ENCODE measurements at regions not wholly inside any gene's neighbourhood (a gene's known extent, or its start where the extent isn't known, plus 50 kb on each side); places are given as distances from the start of the nearest gene placed in this dataset.
"Not testable (repeated sequence)": the region's sequence is repeated elsewhere in the genome, so short reads cannot be mapped to it uniquely, and the experiment has no call there.

GRCh38 chr16:60703096-60703495, 1333.1 kb downstream of the CDH8 start:
- no peak for DNase-seq (ENCODE audit: low read depth)

- DNase-seq (ENCODE audit: low read depth): no peak
Observed at GRCh38 chr16:60686824-60687223, 1349.4 kb downstream of the CDH8 start.

GRCh38 chr16:60684002-60684401, 1352.2 kb downstream of the CDH8 start:
- no peak for DNase-seq (ENCODE audit: low read depth)

GRCh38 chr16:60682219-60682618, 1354.0 kb downstream of the CDH8 start:
- no peak for DNase-seq (ENCODE audit: low read depth)

- no peak for DNase-seq (ENCODE audit: low read depth)
Observed at GRCh38 chr16:60681043-60681442, 1355.2 kb downstream of the CDH8 start.

GRCh38 chr16:60675022-60675421, 1361.2 kb downstream of the CDH8 start:
- no peak for DNase-seq (ENCODE audit: low read depth)

GRCh38 chr16:60674241-60674640, 1362.0 kb downstream of the CDH8 start:
- DNase-seq (ENCODE audit: low read depth): peak; percentile 21

GRCh38 chr16:60655514-60656153, 1380.6 kb downstream of the CDH8 start:
- DNase-seq (ENCODE audit: low read depth): peak; percentile 43

- peak; percentile 86 for DNase-seq (ENCODE audit: low read depth)
Observed at GRCh38 chr16:60651346-60651745, 1384.9 kb downstream of the CDH8 start.

GRCh38 chr16:60648290-60648689, 1387.9 kb downstream of the CDH8 start:
- peak; percentile 60 for DNase-seq (ENCODE audit: low read depth)

GRCh38 chr16:60647388-60647787, 1388.8 kb downstream of the CDH8 start:
- not testable (repeated sequence) for DNase-seq (ENCODE audit: low read depth)

GRCh38 chr16:60646631-60647030, 1389.6 kb downstream of the CDH8 start:
- DNase-seq (ENCODE audit: low read depth): peak; percentile 32

GRCh38 chr16:60645541-60645940, 1390.7 kb downstream of the CDH8 start:
- no peak for DNase-seq (ENCODE audit: low read depth)

GRCh38 chr16:60642956-60643355, 1393.3 kb downstream of the CDH8 start:
- peak; percentile 92 for DNase-seq (ENCODE audit: low read depth)

- DNase-seq (ENCODE audit: low read depth): no peak
Observed at GRCh38 chr16:60641067-60641665, 1395.1 kb downstream of the CDH8 start.

- DNase-seq (ENCODE audit: low read depth): no peak
Observed at GRCh38 chr16:60640038-60640437, 1396.2 kb downstream of the CDH8 start.

GRCh38 chr16:60636636-60637035, 1399.6 kb downstream of the CDH8 start:
- peak; percentile 25 for DNase-seq (ENCODE audit: low read depth)

GRCh38 chr16:60636117-60636516, 1400.1 kb downstream of the CDH8 start:
- DNase-seq (ENCODE audit: low read depth): no peak

- DNase-seq (ENCODE audit: low read depth): no peak
Observed at GRCh38 chr16:60635548-60635947, 1400.7 kb downstream of the CDH8 start.

GRCh38 chr16:60611844-60612243, 1424.4 kb downstream of the CDH8 start:
- DNase-seq (ENCODE audit: low read depth): no peak

GRCh38 chr16:60608971-60609370, 1427.3 kb downstream of the CDH8 start:
- DNase-seq (ENCODE audit: low read depth): peak; percentile 40

GRCh38 chr16:60605652-60606051, 1430.6 kb downstream of the CDH8 start:
- peak; percentile 61 for DNase-seq (ENCODE audit: low read depth)

GRCh38 chr16:60605176-60605575, 1431.1 kb downstream of the CDH8 start:
- peak; percentile 18 for DNase-seq (ENCODE audit: low read depth)

All from HT1080 (cell line).